Tongue (tissue), 1 donor: ENCODE measurements at regions not wholly inside any gene's neighbourhood (a gene's known extent, or its start where the extent isn't known, plus 50 kb on each side); places are given as distances from the start of the nearest gene placed in this dataset.
"Not testable (repeated sequence)": the region's sequence is repeated elsewhere in the genome, so short reads cannot be mapped to it uniquely, and the experiment has no call there.

Source experiments
- DNase-seq: peaks from one replicate; pipeline ENCODE4 v3.0.0-alpha.2; 2015

DNA sequence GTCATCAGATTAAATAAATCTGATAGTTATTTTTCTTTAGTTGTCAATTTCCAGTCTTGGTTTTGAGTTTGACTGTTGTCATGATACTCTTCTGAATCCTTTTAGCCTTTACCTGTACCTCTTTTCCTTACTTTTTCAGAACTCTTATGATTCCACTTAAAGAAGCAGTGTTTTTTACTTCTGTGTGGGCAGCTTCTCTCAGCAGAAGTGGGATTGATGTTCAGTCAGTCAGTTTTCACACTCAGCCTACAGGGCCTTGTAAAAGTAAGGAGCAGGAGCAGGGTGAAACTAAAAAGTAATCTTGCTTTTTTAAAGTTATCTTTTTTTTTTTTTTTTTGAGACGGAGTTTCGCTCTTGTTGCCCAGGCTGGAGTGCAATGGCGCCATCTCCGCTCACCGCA, 75.1 kb downstream of the HAUS1 start:
- DNase-seq = no peak

DNA sequence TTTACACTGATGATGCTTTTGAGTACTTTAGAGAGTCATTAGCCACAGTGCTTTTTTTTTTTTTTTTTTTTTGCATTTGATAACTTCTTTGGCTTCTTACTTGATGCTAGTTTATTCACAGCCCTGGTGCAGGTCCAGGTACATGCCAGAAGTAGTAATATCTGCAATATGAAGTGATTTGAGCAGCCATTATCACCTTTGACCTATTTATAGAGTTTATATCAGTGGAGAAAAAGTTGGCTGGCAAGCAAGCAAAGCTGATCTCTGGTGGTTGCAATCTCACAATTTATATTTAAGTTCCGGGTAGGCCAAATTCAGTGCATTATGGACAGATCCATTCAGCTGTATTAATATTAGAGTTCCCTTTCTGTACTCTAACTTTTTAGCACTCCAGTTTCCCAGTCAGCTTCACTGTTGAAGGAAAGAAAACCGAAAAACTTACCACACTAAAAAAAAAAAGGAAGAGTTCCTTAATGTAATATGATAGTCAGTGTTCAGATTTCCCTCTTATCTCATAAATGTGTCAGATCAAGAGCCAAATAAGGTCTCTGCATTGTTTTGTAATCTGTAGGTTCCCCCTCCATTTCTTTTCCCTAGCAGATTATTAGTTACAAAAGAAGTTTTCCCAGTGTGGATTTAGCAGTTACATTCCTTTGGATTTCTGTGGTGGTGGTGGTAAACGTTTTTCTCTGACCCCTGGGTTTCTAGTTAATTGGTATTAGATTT, 78.6 kb downstream of the HAUS1 start:
- DNase-seq = no peak

DNA sequence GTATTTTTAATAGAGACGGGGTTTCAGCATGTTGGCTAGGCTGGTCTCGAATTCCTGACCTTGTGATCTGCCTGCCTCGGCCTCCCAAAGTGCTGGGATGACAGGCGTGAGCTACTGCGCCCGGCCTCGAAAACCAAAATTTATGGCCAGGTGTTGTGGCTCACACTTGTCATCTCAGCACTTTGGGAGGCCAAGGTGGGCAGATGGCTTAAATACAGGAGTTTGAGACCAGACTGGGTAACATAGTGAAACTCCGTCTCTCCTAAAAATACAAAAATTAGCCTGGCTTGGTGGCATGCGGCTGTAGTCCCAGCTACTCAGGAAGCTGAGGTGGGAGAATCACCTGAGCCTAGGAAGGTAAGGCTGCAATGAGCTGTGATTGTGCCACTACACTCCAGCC, 80.1 kb downstream of the HAUS1 start:
- DNase-seq = not testable (repeated sequence)

DNA sequence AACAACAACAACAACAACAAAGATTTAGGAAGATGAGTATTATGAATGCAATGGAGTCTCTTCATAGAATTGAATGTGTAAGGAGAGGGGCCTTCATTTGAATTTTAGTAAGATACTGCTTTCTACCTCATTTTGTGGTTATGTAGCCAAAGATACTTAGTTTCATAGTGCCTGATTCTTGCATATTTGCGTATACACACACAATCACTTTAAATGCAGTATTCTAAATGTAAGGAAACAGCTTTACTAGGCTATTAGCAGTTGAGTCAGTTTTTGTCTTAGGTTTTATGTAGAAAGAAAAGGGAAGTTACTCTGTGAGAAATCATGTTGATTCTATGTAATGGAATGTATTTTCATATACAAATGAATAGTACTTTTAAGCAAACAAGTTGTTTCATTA, 80.5 kb downstream of the HAUS1 start:
- no peak for DNase-seq

DNA sequence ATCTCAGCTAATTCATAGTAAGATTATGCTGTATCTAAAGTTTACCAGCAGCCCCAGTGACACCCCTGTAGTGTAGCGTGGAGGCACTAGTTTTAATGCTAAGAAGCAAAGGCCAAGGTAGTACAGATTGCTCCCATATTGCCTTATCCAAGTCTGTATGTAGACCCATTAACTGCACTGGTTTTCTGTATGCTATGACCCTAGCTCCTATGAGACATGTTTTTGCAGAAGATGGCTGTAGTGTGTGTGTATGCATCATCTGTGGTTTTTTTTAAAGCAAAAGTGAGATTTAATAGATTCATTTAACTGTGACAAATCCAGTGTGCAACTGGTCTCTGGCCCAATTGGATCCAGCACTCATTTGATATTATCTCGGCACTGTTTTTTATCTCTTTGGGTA, 86.5 kb downstream of the HAUS1 start:
- DNase-seq = no peak

DNA sequence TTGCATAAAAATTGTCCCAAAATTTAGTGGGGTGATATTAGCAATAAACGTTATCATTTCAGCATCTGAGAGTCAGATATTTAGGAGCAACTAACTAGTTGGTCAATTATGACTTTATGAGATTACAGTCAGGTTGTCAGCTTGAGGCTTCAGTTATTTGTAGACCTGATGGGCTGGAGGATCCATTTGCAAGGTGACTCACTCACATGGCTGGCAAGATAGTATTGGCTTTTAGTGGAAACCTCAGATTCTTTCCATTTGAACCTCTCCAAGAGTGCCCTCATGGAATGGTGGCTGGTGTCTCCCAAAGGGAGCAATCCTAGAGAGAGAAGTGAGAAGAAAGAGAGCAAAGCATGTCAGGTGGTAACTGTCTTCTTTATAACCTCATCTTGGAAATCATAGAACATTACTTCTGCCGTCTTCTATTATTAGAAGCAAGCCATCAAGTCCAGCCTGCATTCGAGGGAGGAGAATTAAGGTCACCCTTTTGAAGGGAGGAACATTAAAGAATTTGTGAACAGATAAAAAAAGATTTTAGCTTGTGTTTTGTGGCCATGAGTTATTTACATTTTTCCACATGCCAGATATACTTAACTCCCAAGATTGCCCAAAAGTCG, 92.5 kb downstream of the HAUS1 start:
- DNase-seq = no peak

DNA sequence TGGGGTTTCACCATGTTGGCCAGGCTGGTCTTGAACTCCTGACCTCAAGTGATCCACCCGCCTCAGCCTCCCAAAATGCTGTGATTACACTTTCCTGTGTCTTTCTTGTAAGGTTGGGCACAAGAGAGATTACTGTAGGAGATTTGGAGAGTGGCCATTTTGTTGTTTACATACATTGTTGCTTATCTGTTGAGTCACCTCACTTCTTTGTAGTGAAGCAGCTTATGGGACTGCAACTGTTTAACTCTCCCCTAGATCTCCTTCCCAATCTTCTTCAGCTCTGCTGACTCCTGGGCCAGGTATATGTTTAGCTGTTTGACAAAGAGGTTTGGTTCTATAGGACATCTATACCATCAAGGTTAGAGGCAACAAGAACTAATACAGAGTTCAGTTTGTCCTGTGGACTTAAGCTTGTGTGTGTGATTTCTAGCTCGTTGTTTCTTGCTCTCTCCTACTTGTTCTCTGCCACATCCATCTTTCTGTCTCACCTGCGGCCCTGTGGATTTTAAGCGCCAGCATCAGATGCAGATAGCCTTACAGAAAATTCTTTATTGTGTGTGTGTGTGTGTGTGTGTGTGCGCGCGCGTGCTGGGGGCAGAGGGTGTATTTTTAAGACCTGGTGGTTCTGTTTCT, 95.4 kb downstream of the HAUS1 start:
- DNase-seq = no peak

DNA sequence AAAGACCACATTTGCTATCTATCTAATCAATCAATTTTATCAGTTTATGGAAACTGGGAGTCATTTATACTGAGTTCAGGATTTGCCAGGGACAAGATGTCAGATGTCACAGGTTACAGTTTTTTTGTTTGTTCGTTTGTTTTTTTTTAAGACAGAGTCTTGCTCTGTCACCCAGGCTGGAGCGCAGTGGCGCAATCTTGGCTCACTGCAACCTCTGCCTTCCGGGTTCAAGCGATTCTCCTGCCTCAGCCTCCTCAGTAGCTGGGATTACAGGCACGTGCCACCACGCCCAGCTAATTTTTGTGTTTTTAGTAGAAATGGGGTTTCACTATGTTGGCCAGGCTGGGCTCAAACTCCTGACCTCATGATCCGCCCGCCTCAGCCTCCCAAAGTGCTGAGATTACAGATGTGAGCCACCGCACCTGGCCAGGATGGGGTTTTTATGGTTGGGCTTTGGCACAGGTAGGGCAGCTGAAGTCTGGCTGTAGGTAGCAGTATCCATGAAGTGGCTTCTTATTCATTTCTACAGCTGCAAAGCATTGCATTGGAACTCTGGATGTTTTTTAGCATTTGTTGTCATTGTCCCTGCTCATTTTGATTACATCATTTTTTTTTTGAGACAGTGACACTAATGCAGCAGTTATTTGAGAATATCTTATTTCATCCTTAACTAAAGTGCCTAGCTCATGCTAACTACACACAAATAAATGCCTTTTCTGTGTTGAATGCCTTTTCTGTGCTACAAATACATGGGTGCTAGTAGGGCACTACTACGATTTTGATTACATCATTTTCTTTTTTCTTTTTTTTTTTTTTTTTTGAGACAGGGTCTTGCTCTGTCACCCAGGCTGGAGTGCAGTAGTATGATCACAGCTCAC, 96.2 kb downstream of the HAUS1 start:
- DNase-seq = not testable (repeated sequence)

DNA sequence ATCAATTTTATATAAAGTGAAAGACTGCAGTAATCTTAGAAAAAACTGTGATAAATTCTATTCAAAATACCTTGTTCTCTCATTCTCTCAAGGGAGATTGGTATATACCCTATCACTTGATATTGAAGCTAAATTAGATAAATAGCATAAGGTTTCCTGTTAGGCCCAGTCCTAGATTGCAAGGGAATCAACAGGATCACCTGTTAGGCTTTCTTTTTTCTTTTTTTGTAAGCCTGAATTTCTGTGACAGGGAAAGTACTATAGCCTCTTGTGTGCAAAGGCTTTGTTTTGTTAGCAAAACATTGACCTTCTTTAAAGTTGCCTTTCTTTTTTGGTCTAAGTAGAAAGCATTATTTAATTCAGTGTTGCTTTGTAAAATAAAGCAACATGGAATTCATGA, 100.0 kb downstream of the HAUS1 start:
- no peak for DNase-seq

DNA sequence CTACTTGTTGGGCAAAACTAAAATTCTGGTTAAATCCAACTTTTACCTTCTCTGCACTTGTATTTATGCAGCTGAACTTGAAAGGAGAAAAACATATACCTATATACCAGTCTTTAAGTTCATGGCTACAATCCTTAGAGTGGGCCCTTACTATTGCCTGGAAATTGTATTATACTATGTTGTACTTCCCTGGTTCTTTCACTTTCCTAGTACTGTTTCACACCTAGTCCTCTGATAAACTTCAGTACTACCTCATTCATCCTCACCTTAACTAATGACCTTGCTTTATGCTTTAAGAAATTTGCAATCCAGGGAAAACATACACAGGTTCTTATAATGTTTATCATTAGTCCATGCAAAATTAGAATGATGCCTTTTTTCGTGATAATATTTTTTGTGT, 103.8 kb downstream of the HAUS1 start:
- DNase-seq = no peak

DNA sequence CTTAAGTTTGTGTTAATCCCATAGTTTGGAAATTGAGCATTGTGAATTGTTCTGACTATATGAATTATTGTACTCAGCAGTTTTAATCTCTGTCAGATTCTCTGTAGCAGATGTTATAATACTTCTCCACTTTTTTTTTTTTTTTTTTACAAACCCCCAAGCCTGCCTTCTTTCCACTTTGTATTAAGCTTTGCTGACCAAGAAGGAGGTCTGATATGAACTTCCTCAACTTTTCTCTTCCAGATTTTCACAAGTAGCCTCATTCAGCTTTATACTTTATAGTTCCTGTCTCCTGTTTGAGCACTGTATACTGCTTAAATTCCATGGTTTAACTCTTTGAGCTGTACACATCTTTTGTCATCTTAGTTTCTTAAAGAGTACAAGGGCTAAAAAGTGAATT, 105.0 kb downstream of the HAUS1 start:
- no peak for DNase-seq

DNA sequence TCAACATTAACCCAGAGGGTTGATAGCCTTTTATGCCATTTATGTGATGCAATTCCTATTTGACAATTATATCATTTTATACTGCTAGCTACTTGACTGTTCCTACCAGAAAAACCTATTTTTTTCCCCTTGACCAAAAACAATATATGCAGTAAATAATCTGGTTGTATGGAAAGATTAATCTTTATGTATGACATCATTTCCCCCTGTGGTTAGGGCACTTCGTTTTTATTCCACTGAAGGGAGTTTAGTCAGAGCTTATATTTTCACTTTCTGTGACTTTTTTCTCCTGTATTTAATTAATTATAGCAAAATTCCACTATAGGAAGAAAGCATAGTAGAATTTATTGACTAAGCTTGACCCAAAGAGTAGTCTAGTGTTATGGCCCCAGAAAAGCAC, 107.6 kb downstream of the HAUS1 start:
- no peak for DNase-seq

DNA sequence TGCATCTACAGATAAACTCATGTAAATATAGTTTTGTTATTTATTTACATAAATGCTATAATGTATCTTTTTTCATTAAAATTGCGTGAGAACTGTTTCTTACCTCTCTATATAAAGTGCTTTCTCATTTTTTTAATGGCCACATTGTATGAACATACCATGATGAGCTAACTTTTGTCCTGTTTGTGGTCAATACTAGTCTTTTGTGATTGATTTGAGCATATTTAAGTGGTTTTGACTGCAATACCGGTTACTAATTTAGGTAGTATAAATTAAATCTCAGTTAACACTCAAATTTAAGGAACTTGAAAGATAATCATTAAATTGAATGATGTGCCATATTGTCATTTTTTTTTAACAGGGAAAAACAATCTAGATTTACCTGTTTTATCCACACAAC, 108.2 kb downstream of the HAUS1 start:
- DNase-seq = no peak

DNA sequence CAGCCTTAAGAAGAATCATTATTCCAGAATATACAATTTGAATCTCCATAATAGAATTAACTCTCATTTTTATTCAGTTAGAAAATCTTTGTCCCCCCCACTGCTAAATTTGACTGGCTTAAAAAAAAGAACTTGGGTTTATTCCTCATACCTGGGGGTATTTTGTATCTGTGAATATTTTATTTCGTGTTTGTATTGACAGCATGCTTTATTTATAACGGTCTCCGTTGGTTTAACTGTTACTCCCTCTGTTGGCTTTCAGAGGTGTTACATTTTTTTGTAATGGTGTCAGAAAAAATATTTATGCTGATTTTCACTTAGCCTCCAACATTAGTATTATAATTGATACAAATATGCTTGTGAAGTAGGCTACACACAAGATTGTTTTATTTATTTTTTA, 109.1 kb downstream of the HAUS1 start:
- DNase-seq = no peak

DNA sequence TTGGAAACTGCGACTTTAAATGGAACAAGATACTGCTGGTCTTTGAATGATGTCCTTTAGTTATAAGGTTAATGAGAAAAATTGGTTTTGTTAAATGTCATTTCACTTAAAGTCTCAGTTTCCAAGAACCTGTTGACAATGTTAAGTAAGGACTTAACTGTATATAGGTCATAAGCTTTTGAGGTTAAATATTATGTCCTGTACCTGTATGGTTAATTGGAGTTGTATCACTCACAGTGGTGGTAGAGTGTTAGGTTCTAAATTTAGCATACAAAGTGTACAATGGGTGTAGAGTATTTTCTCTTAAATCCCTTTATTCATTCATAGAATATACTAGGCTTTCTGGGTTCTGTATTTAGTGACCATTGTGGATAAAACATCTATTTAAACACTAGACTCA, 110.2 kb downstream of the HAUS1 start:
- DNase-seq = no peak

DNA sequence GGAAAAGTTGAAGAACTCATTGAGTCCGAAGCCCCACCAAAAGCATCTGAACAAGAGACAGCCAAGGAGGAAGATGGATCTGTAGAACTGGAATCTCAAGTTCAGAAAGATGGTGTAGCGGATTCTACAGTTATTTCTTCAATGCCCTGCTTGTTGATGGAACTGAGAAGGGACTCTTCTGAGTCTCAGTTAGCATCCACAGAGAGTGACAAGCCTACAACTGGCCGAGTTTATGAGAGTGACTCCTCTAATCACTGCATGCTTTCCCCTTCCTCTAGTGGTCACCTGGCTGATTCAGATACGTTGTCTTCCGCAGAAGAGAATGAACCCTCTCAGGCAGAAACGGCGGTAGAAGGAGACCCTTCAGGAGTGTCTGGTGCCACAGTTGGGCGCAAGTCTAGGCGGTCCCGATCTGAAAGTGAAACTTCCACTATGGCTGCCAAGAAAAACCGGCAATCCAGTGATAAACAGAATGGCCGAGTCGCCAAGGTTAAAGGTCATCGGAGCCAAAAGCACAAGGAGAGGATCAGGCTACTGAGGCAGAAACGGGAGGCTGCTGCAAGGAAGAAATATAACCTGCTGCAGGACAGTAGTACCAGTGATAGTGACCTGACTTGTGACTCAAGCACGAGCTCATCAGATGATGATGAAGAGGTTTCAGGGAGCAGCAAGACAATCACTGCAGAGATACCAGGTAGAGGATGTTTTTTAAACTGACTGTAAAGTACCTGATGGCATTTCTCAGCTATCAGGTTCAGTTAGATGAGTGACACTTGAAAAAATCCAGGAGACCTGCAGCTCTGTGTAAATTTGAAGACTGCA, 111.9 kb downstream of the HAUS1 start:
- DNase-seq = no peak

DNA sequence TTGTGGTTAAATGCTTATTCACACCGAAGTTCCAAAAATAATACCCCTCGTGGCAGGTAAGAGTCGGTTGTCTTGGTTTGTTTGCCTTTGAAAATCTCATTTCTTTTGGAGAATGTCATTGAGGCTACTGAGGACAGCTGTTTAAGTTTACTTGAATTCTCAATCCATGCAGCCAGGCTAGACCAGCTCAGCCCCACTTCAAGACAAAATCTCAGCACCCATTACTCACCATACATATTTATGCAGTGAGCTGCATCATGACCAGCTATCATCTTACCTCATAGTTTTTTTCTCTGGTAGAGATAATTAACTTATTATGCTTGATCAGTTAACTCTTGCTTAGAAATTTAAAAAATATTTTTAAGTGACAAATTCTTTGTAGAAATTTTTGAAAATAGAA, 115.9 kb downstream of the HAUS1 start:
- DNase-seq = no peak

DNA sequence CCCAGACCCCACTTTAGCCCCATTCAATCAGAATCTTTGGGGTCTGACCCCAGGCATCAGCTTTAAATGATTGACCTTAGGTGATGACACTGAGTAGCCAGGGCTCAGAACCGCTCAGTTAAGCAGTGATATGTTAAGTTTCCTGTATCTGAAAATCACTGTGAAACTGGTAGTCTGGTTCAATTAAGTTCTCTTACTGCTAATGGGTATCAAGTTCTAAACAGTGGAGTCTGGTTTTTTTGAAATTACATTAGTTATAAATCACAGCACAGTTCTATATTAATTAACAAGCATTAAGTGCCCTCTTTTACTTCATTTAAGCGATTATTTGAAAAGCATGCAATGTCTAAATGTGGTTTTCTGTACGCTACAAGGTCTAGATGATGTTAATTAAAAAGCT, 117.9 kb downstream of the HAUS1 start:
- DNase-seq = no peak

DNA sequence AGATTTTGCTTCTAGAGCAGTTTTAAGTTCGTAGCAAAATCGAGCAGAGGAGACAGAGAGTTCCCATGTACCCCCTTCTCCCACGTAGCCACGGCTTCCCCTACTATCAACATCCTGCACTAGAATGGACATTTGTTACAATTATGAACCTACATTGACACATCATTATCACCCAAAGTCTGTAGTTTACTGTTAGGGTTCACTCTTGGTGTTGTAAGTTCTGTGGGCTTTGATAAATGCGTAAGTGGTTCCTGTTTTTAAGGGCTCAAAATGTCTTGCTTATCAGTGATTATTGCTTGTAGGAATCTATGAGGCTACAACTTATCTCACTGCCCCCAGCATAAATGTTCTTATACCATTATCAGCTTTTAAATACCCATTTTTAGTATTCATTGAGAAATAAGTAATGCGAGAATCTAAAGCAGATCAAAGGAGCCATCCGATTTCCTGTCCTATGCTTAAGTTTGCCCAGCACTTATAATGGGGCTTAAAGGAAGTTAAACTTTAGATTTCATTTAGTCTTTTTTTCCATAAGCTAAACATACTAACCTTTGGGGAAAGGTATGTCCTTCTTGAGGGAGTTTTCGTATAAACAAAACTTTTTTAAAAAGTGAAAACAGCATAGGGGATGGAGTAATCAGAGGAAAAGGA, 118.7 kb downstream of the HAUS1 start:
- DNase-seq = no peak

DNA sequence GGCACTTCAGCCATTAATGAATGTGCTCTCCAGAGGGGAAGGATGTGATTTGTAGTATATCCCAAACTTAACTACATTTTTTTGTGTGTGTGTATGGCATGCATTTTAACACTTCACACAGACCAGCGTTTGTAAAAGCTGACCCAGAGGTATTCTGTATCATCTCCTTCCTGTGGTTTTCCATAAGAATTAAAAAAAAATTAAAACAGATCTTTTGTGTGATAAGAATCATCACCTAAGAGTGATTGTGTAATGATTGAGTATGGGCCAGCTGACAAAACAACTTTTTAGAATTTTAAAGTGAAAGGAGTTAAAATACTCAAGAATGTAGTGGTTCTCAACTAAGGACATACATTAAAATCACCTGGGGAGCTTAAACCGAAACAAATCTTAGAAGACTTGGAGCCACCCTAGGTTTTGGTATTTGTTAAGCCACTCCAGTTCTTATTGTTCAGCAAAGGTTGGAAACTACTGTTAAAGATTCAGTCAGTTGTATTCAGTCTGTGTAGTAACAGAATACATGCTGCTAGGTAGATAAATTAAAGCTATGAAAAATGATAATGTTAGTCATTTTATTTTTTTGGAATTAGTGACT, 120.1 kb downstream of the HAUS1 start:
- DNase-seq = no peak

DNA sequence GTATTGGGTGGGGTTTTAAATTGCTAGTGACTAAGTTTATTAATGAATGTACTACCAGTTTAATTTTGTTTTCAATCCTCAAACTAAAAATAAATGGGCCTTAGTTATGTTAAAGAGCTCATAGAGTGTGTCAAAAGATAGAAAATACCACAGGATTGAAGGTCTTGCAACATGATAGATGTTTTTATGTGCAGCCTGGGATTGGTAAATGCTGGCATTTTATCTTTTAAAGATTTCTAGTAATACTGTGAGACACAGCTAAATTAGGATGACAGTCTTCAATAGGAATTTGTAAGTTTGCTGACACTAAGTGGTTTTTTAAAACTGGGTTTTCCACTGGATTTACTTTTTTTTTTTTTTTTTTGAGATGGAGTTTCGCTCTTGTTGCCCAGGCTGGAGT, 122.3 kb downstream of the HAUS1 start:
- no peak for DNase-seq
